ENCODE measurements at regions not wholly inside any gene's neighbourhood (a gene's known extent, or its start where the extent isn't known, plus 50 kb on each side); places are given as distances from the start of the nearest gene placed in this dataset.

DNA sequence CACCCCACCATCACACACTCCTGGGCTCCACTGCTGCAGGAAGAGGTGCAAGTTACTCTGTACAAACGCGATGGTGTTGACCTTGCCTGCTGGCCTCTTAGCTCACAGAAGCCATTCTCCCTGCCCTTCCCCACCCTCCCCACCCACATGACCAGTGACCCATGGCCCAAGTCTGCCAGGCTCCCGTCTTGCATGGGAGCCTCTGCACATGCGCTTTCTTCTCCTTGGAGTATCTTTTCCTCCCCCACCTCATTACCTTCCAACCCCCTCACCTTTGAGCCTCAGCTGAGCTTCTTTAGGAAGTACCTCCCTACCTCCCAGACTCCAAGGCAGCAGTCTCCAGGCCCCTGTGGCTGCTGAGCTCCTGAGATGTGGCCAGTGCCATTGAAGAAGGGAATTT is 337.7 kb upstream of the ZNF32 start:
- TF ChIP-seq, protein P1, sequence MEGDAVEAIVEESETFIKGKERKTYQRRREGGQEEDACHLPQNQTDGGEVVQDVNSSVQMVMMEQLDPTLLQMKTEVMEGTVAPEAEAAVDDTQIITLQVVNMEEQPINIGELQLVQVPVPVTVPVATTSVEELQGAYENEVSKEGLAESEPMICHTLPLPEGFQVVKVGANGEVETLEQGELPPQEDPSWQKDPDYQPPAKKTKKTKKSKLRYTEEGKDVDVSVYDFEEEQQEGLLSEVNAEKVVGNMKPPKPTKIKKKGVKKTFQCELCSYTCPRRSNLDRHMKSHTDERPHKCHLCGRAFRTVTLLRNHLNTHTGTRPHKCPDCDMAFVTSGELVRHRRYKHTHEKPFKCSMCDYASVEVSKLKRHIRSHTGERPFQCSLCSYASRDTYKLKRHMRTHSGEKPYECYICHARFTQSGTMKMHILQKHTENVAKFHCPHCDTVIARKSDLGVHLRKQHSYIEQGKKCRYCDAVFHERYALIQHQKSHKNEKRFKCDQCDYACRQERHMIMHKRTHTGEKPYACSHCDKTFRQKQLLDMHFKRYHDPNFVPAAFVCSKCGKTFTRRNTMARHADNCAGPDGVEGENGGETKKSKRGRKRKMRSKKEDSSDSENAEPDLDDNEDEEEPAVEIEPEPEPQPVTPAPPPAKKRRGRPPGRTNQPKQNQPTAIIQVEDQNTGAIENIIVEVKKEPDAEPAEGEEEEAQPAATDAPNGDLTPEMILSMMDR (IDR thresholded peaks at IDR 0.05), result no peak
- TF ChIP-seq POLR2A (IDR thresholded peaks at IDR 0.05), result no peak
